H9 (cell line): ENCODE measurements at regions not wholly inside any gene's neighbourhood (a gene's known extent, or its start where the extent isn't known, plus 50 kb on each side); places are given as distances from the start of the nearest gene placed in this dataset.

Experiments
- DNase-seq: peaks from one replicate; pipeline ENCODE4 v3.0.0-alpha.2; 2017
- H2AFZ ChIP-seq: one replicate; pipeline ENCODE4 v1.6.1; 2013; ENCODE audit warnings: mild to moderate bottlenecking, low read length, control low read depth, moderate library complexity
- H2AK5ac ChIP-seq: 2 replicates; pipeline ENCODE4 v1.6.1; 2013; ENCODE audit warnings: low read length, control low read depth, mixed read lengths; ENCODE audit not compliant: insufficient read length
- H2BK120ac ChIP-seq: one replicate; pipeline ENCODE4 v1.6.1; 2013; ENCODE audit warnings: low read depth, mild to moderate bottlenecking, low read length, control low read depth, inconsistent platforms; ENCODE audit not compliant: poor library complexity, severe bottlenecking
- H2BK12ac ChIP-seq: 2 replicates; pipeline ENCODE4 v1.6.1; 2013; ENCODE audit warnings: low read length, control low read depth, mixed read lengths, low read depth; ENCODE audit not compliant: insufficient read length
- H2BK15ac ChIP-seq: 2 replicates; pipeline ENCODE4 v1.6.1; 2013; ENCODE audit warnings: low read depth, low read length, control low read depth
- H2BK20ac ChIP-seq: one replicate; pipeline ENCODE4 v1.6.1; 2013; ENCODE audit warnings: low read depth, mild to moderate bottlenecking, low read length, control low read depth, inconsistent platforms; ENCODE audit not compliant: poor library complexity, severe bottlenecking
- H2BK5ac ChIP-seq: 2 replicates; pipeline ENCODE4 v1.6.1; 2013; ENCODE audit warnings: low read length, control low read depth, mixed read lengths; ENCODE audit not compliant: insufficient read length
- H3K14ac ChIP-seq: 2 replicates; pipeline ENCODE4 v1.6.1; 2013; ENCODE audit warnings: low read length, control low read depth; ENCODE audit not compliant: insufficient read depth
- H3K18ac ChIP-seq: 2 replicates; pipeline ENCODE4 v1.6.1; 2013; ENCODE audit warnings: low read depth, mild to moderate bottlenecking, mixed read lengths, low read length, control low read depth; ENCODE audit not compliant: insufficient read length
- H3K23ac ChIP-seq: 2 replicates; pipeline ENCODE4 v1.6.1; 2013; ENCODE audit warnings: low read length, control low read depth, mixed read lengths, low read depth; ENCODE audit not compliant: insufficient read length
- H3K23me2 ChIP-seq: 2 replicates; pipeline ENCODE4 v1.6.1; 2013; ENCODE audit warnings: low read depth, mild to moderate bottlenecking, mixed read lengths, low read length, control low read depth; ENCODE audit not compliant: insufficient read length, poor library complexity, severe bottlenecking
- H3K27ac ChIP-seq: 2 replicates; pipeline ENCODE4 v1.5.1; 2013; ENCODE audit warnings: low read length, control low read depth, mixed read lengths, low read depth; ENCODE audit not compliant: insufficient read length
- H3K27me3 ChIP-seq: 2 replicates; pipeline ENCODE4 v1.6.1; 2013; ENCODE audit warnings: low read length, control low read depth, inconsistent platforms; ENCODE audit not compliant: insufficient read depth
- H3K4ac ChIP-seq: 2 replicates; pipeline ENCODE4 v1.6.1; 2013; ENCODE audit warnings: low read depth, mild to moderate bottlenecking, control low read depth, inconsistent platforms, low read length, moderate library complexity
- H3K4me1 ChIP-seq: 2 replicates; pipeline ENCODE4 v1.6.1; 2013; ENCODE audit warnings: low read length, control low read depth, inconsistent platforms; ENCODE audit not compliant: insufficient read depth
- H3K4me2 ChIP-seq: 2 replicates; pipeline ENCODE4 v1.6.1; 2013; ENCODE audit warnings: low read length, control low read depth, mixed read lengths; ENCODE audit not compliant: insufficient read length, insufficient read depth
- H3K56ac ChIP-seq: 2 replicates; pipeline ENCODE4 v1.6.1; 2013; ENCODE audit warnings: low read depth, mild to moderate bottlenecking, mixed read lengths, low read length, control low read depth; ENCODE audit not compliant: insufficient read length
- H3K79me1 ChIP-seq: 2 replicates; pipeline ENCODE4 v1.6.1; 2013; ENCODE audit warnings: low read depth, mild to moderate bottlenecking, moderate library complexity, low read length, control low read depth, inconsistent platforms; ENCODE audit not compliant: insufficient read depth, poor library complexity, severe bottlenecking
- H3K79me2 ChIP-seq: 2 replicates; pipeline ENCODE4 v1.6.1; 2013; ENCODE audit warnings: low read length, control low read depth, inconsistent platforms; ENCODE audit not compliant: insufficient read depth
- H3K9ac ChIP-seq: 2 replicates; pipeline ENCODE4 v1.6.1; 2013; ENCODE audit warnings: low read length, control low read depth, mixed read lengths; ENCODE audit not compliant: insufficient read length; ENCODE audit errors: extremely low read depth
- H3K9me3 ChIP-seq: one replicate; pipeline ENCODE4 v1.6.1; 2013; ENCODE audit warnings: low read depth, low read length, inconsistent platforms; ENCODE audit not compliant: control insufficient read depth
- H3T11ph ChIP-seq: one replicate; pipeline ENCODE4 v1.6.1; 2013; ENCODE audit warnings: mild to moderate bottlenecking, low read length, control low read depth, inconsistent platforms
- H4K20me1 ChIP-seq: one replicate; pipeline ENCODE4 v1.6.1; 2013; ENCODE audit not compliant: control insufficient read depth, insufficient read length, insufficient read depth
- H4K5ac ChIP-seq: 2 replicates; pipeline ENCODE4 v1.6.1; 2013; ENCODE audit warnings: low read depth, mild to moderate bottlenecking, mixed read lengths, low read length, control low read depth; ENCODE audit not compliant: insufficient read length
- H4K8ac ChIP-seq: replicated peaks from 2 replicates; pipeline ENCODE4 v1.6.1; 2013; ENCODE audit warnings: low read length, control low read depth, mixed read lengths, low read depth; ENCODE audit not compliant: insufficient read length
- H4K91ac ChIP-seq: 2 replicates; pipeline ENCODE4 v1.6.1; 2013; ENCODE audit warnings: low read depth, mild to moderate bottlenecking, moderate library complexity, mixed read lengths, low read length, control low read depth; ENCODE audit not compliant: insufficient read length
- H3K27ac Mint-ChIP-seq, 3 experiments: 2 replicates in 2 of 3; 3 replicates in 1 of 3; pipeline ENCODE4 v1.8.0; 2020 to 2021; ENCODE audit warnings: mixed read lengths in 3 of 3, mild to moderate bottlenecking in 1 of 3, moderate library complexity in 1 of 3
- H3K27me3 Mint-ChIP-seq: 2 replicates; pipeline ENCODE4 v1.8.0; 2021; ENCODE audit warnings: low read depth, mild to moderate bottlenecking, moderate library complexity, mixed read lengths
- H3K36me3 Mint-ChIP-seq, 3 experiments: 2 replicates in 2 of 3; 3 replicates in 1 of 3; pipeline ENCODE4 v1.8.0; 2020 to 2021; ENCODE audit warnings: low read depth in 3 of 3, mixed read lengths in 3 of 3; ENCODE audit not compliant: insufficient read depth in 1 of 3
- H3K4me1 Mint-ChIP-seq, 2 experiments: 2 replicates each; pipeline ENCODE4 v1.8.0; 2020; ENCODE audit warnings: mixed read lengths in 2 of 2
- H3K4me3 Mint-ChIP-seq, 2 experiments: 2 replicates in 1 of 2; 3 replicates in 1 of 2; pipeline ENCODE4 v1.8.0; 2020 to 2021; ENCODE audit warnings: mild to moderate bottlenecking in 2 of 2, mixed read lengths in 2 of 2, moderate library complexity in 1 of 2
- H3K9me3 Mint-ChIP-seq, 2 experiments: 2 replicates in 1 of 2; 3 replicates in 1 of 2; pipeline ENCODE4 v1.8.0; 2020; ENCODE audit warnings: mild to moderate bottlenecking in 2 of 2, mixed read lengths in 2 of 2, moderate library complexity in 1 of 2
- CTCF ChIP-seq: fragments of 200-600 bp; sonication (generic); conservative IDR thresholded peaks from 3 replicates; pipeline ENCODE4 v1.8.0; 2021; ENCODE audit warnings: antibody characterized with exemption, mild to moderate bottlenecking
- WGBS: extraction: QIAGEN DNeasy Blood & Tissue Kit; methylation state at CpG from one replicate; pipeline ENCODE4 v1.1.7; 2013; ENCODE audit warnings: missing lambda C conversion rate, low lambda C conversion rate, mixed read lengths; ENCODE audit not compliant: insufficient read length; ENCODE audit errors: extremely low coverage; 5-methylcytosine and 5-hydroxymethylcytosine counted together

- Histone ChIP-seq H2BK20ac (no peak overlapping the region), H3T11ph (no peak overlapping the region), H3K56ac (no peak overlapping the region), H3K79me1 (no peaks in the 10 kb centered on the region), H4K5ac (no peak overlapping the region), H3K27ac (no peak overlapping the region), H2BK15ac (peak overlapping the region; percentile 83; the same call in 1 of the 2 replicates), H4K8ac (no peak overlapping the region), H3K4me1 (peaks cover 2% of the 10 kb centered on the region), H3K79me2 (no peaks in the 10 kb centered on the region), H2AK5ac (no peak overlapping the region), H3K23ac (no peak overlapping the region), H4K91ac (no peak overlapping the region), H3K9me3 (no peaks in the 10 kb centered on the region), H2BK12ac (no peak overlapping the region), H3K27me3 (no peaks in the 10 kb centered on the region), H3K18ac (no peak overlapping the region), H3K4me2 (no peak overlapping the region), H3K14ac (no peak overlapping the region), H2BK120ac (no peak overlapping the region), H3K9ac (no peak overlapping the region), H2BK5ac (no peak overlapping the region), H3K23me2 (no peaks in the 10 kb centered on the region), H4K20me1 (no peaks in the 10 kb centered on the region), H2AFZ (no peak overlapping the region), H3K4ac (no peak overlapping the region)
- Mint-ChIP-seq H3K27me3 (peaks cover 6% of the 10 kb centered on the region; the same call in 1 of the 2 replicates), H3K36me3 (no peaks in the 10 kb centered on the region; a peak in 1 of 7 replicates), H3K4me1 (peaks cover 22 to 25% of the 10 kb centered on the region in 2 experiments), H3K9me3 (no peaks in the 10 kb centered on the region), H3K27ac (no peak overlapping the region), H3K4me3 (no peak overlapping the region)
- TF ChIP-seq CTCF = no peak
- WGBS = no CpG with 5 or more reads among the region's 4 CpGs
- no peak for DNase-seq
These were observed 206.9 kb upstream of the SNX7 start for GRCh38 chr1:98454666-98455065.
